H9 (cell line): ENCODE measurements at regions not wholly inside any gene's neighbourhood (a gene's known extent, or its start where the extent isn't known, plus 50 kb on each side); places are given as distances from the start of the nearest gene placed in this dataset.

Source experiments
- DNase-seq: peaks from one replicate; pipeline ENCODE4 v3.0.0-alpha.2; 2017
- H2AFZ ChIP-seq: one replicate; pipeline ENCODE4 v1.6.1; 2013; ENCODE audit warnings: mild to moderate bottlenecking, low read length, control low read depth, moderate library complexity
- H2AK5ac ChIP-seq: 2 replicates; pipeline ENCODE4 v1.6.1; 2013; ENCODE audit warnings: low read length, control low read depth, mixed read lengths; ENCODE audit not compliant: insufficient read length
- H2BK120ac ChIP-seq: one replicate; pipeline ENCODE4 v1.6.1; 2013; ENCODE audit warnings: low read depth, mild to moderate bottlenecking, low read length, control low read depth, inconsistent platforms; ENCODE audit not compliant: poor library complexity, severe bottlenecking
- H2BK12ac ChIP-seq: 2 replicates; pipeline ENCODE4 v1.6.1; 2013; ENCODE audit warnings: low read length, control low read depth, mixed read lengths, low read depth; ENCODE audit not compliant: insufficient read length
- H2BK15ac ChIP-seq: 2 replicates; pipeline ENCODE4 v1.6.1; 2013; ENCODE audit warnings: low read depth, low read length, control low read depth
- H2BK20ac ChIP-seq: one replicate; pipeline ENCODE4 v1.6.1; 2013; ENCODE audit warnings: low read depth, mild to moderate bottlenecking, low read length, control low read depth, inconsistent platforms; ENCODE audit not compliant: poor library complexity, severe bottlenecking
- H2BK5ac ChIP-seq: 2 replicates; pipeline ENCODE4 v1.6.1; 2013; ENCODE audit warnings: low read length, control low read depth, mixed read lengths; ENCODE audit not compliant: insufficient read length
- H3K14ac ChIP-seq: 2 replicates; pipeline ENCODE4 v1.6.1; 2013; ENCODE audit warnings: low read length, control low read depth; ENCODE audit not compliant: insufficient read depth
- H3K18ac ChIP-seq: 2 replicates; pipeline ENCODE4 v1.6.1; 2013; ENCODE audit warnings: low read depth, mild to moderate bottlenecking, mixed read lengths, low read length, control low read depth; ENCODE audit not compliant: insufficient read length
- H3K23ac ChIP-seq: 2 replicates; pipeline ENCODE4 v1.6.1; 2013; ENCODE audit warnings: low read length, control low read depth, mixed read lengths, low read depth; ENCODE audit not compliant: insufficient read length
- H3K23me2 ChIP-seq: 2 replicates; pipeline ENCODE4 v1.6.1; 2013; ENCODE audit warnings: low read depth, mild to moderate bottlenecking, mixed read lengths, low read length, control low read depth; ENCODE audit not compliant: insufficient read length, poor library complexity, severe bottlenecking
- H3K27ac ChIP-seq: 2 replicates; pipeline ENCODE4 v1.5.1; 2013; ENCODE audit warnings: low read length, control low read depth, mixed read lengths, low read depth; ENCODE audit not compliant: insufficient read length
- H3K27me3 ChIP-seq: 2 replicates; pipeline ENCODE4 v1.6.1; 2013; ENCODE audit warnings: low read length, control low read depth, inconsistent platforms; ENCODE audit not compliant: insufficient read depth
- H3K4ac ChIP-seq: 2 replicates; pipeline ENCODE4 v1.6.1; 2013; ENCODE audit warnings: low read depth, mild to moderate bottlenecking, control low read depth, inconsistent platforms, low read length, moderate library complexity
- H3K4me1 ChIP-seq: 2 replicates; pipeline ENCODE4 v1.6.1; 2013; ENCODE audit warnings: low read length, control low read depth, inconsistent platforms; ENCODE audit not compliant: insufficient read depth
- H3K4me2 ChIP-seq: 2 replicates; pipeline ENCODE4 v1.6.1; 2013; ENCODE audit warnings: low read length, control low read depth, mixed read lengths; ENCODE audit not compliant: insufficient read length, insufficient read depth
- H3K56ac ChIP-seq: 2 replicates; pipeline ENCODE4 v1.6.1; 2013; ENCODE audit warnings: low read depth, mild to moderate bottlenecking, mixed read lengths, low read length, control low read depth; ENCODE audit not compliant: insufficient read length
- H3K79me1 ChIP-seq: 2 replicates; pipeline ENCODE4 v1.6.1; 2013; ENCODE audit warnings: low read depth, mild to moderate bottlenecking, moderate library complexity, low read length, control low read depth, inconsistent platforms; ENCODE audit not compliant: insufficient read depth, poor library complexity, severe bottlenecking
- H3K79me2 ChIP-seq: 2 replicates; pipeline ENCODE4 v1.6.1; 2013; ENCODE audit warnings: low read length, control low read depth, inconsistent platforms; ENCODE audit not compliant: insufficient read depth
- H3K9ac ChIP-seq: 2 replicates; pipeline ENCODE4 v1.6.1; 2013; ENCODE audit warnings: low read length, control low read depth, mixed read lengths; ENCODE audit not compliant: insufficient read length; ENCODE audit errors: extremely low read depth
- H3K9me3 ChIP-seq: one replicate; pipeline ENCODE4 v1.6.1; 2013; ENCODE audit warnings: low read depth, low read length, inconsistent platforms; ENCODE audit not compliant: control insufficient read depth
- H3T11ph ChIP-seq: one replicate; pipeline ENCODE4 v1.6.1; 2013; ENCODE audit warnings: mild to moderate bottlenecking, low read length, control low read depth, inconsistent platforms
- H4K20me1 ChIP-seq: one replicate; pipeline ENCODE4 v1.6.1; 2013; ENCODE audit not compliant: control insufficient read depth, insufficient read length, insufficient read depth
- H4K5ac ChIP-seq: 2 replicates; pipeline ENCODE4 v1.6.1; 2013; ENCODE audit warnings: low read depth, mild to moderate bottlenecking, mixed read lengths, low read length, control low read depth; ENCODE audit not compliant: insufficient read length
- H4K8ac ChIP-seq: replicated peaks from 2 replicates; pipeline ENCODE4 v1.6.1; 2013; ENCODE audit warnings: low read length, control low read depth, mixed read lengths, low read depth; ENCODE audit not compliant: insufficient read length
- H4K91ac ChIP-seq: 2 replicates; pipeline ENCODE4 v1.6.1; 2013; ENCODE audit warnings: low read depth, mild to moderate bottlenecking, moderate library complexity, mixed read lengths, low read length, control low read depth; ENCODE audit not compliant: insufficient read length
- H3K27ac Mint-ChIP-seq, 3 experiments: 2 replicates in 2 of 3; 3 replicates in 1 of 3; pipeline ENCODE4 v1.8.0; 2020 to 2021; ENCODE audit warnings: mixed read lengths in 3 of 3, mild to moderate bottlenecking in 1 of 3, moderate library complexity in 1 of 3
- H3K27me3 Mint-ChIP-seq: 2 replicates; pipeline ENCODE4 v1.8.0; 2021; ENCODE audit warnings: low read depth, mild to moderate bottlenecking, moderate library complexity, mixed read lengths
- H3K36me3 Mint-ChIP-seq, 3 experiments: 2 replicates in 2 of 3; 3 replicates in 1 of 3; pipeline ENCODE4 v1.8.0; 2020 to 2021; ENCODE audit warnings: low read depth in 3 of 3, mixed read lengths in 3 of 3; ENCODE audit not compliant: insufficient read depth in 1 of 3
- H3K4me1 Mint-ChIP-seq, 2 experiments: 2 replicates each; pipeline ENCODE4 v1.8.0; 2020; ENCODE audit warnings: mixed read lengths in 2 of 2
- H3K4me3 Mint-ChIP-seq, 2 experiments: 2 replicates in 1 of 2; 3 replicates in 1 of 2; pipeline ENCODE4 v1.8.0; 2020 to 2021; ENCODE audit warnings: mild to moderate bottlenecking in 2 of 2, mixed read lengths in 2 of 2, moderate library complexity in 1 of 2
- H3K9me3 Mint-ChIP-seq, 2 experiments: 2 replicates in 1 of 2; 3 replicates in 1 of 2; pipeline ENCODE4 v1.8.0; 2020; ENCODE audit warnings: mild to moderate bottlenecking in 2 of 2, mixed read lengths in 2 of 2, moderate library complexity in 1 of 2
- CTCF ChIP-seq: fragments of 200-600 bp; sonication (generic); conservative IDR thresholded peaks from 3 replicates; pipeline ENCODE4 v1.8.0; 2021; ENCODE audit warnings: antibody characterized with exemption, mild to moderate bottlenecking
- WGBS: extraction: QIAGEN DNeasy Blood & Tissue Kit; methylation state at CpG from one replicate; pipeline ENCODE4 v1.1.7; 2013; ENCODE audit warnings: missing lambda C conversion rate, low lambda C conversion rate, mixed read lengths; ENCODE audit not compliant: insufficient read length; ENCODE audit errors: extremely low coverage; 5-methylcytosine and 5-hydroxymethylcytosine counted together

- WGBS, result no CpG with 5 or more reads among the region's 4 CpGs
Observed at GRCh38 chr6:19336579-19336978, 500.6 kb upstream of the ID4 start.

More at GRCh38 chr6:19336579-19336978, 500.6 kb upstream of the ID4 start:
- Mint-ChIP-seq H3K27ac (no peak overlapping the region), H3K36me3 (peaks cover 0 to 1% (median 0%) of the 10 kb centered on the region in 3 experiments; a peak in 1 of 7 replicates), H3K4me3 (no peak overlapping the region), H3K27me3 (no peaks in the 10 kb centered on the region), H3K9me3 (no peaks in the 10 kb centered on the region; a peak in 2 of 5 replicates), H3K4me1 (peaks cover 11 to 19% of the 10 kb centered on the region in 2 experiments)
- Histone ChIP-seq H3K56ac (no peak overlapping the region), H3K4me1 (no peaks in the 10 kb centered on the region; the same call in 1 of the 2 replicates), H3K27me3 (no peaks in the 10 kb centered on the region), H4K91ac (no peak overlapping the region), H3K4me2 (no peak overlapping the region), H4K5ac (no peak overlapping the region), H2BK12ac (no peak overlapping the region), H3K9me3 (no peaks in the 10 kb centered on the region), H3K23ac (no peak overlapping the region), H3K14ac (no peak overlapping the region), H3K9ac (no peak overlapping the region), H4K8ac (no peak overlapping the region), H3K79me1 (no peaks in the 10 kb centered on the region), H4K20me1 (no peaks in the 10 kb centered on the region), H3K23me2 (no peaks in the 10 kb centered on the region), H2BK120ac (no peak overlapping the region), H3K4ac (no peak overlapping the region), H3K27ac (no peak overlapping the region), H2AK5ac (no peak overlapping the region), H3K79me2 (no peaks in the 10 kb centered on the region), H3K18ac (no peak overlapping the region), H2BK15ac (no peak overlapping the region), H2BK20ac (no peak overlapping the region), H2AFZ (no peak overlapping the region), H3T11ph (no peak overlapping the region), H2BK5ac (no peak overlapping the region)
- no peak for TF ChIP-seq CTCF
- no peak for DNase-seq
